ENCODE measurements at regions not wholly inside any gene's neighbourhood (a gene's known extent, or its start where the extent isn't known, plus 50 kb on each side); places are given as distances from the start of the nearest gene placed in this dataset.

DNA sequence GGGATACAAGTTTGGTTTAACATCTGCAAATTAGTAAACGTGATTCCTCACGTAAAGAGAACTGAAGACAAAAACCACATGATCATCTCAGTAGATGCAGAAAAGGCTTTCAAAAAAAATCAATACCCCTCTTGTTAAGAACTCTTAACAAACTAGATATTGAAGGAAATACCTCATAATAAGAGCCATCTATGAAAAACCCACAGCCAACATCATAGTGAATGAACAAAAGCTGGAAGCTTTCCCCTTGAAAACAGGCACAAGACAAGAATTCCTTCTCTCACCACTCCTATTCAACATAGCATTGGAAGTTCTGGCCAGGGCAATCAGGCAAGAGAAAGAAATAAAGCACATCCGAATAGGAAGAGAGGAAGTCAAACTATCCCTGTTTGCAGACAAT is 160.5 kb downstream of the CSNK2A3 start:
- H3K9me3 Mint-ChIP-seq = peaks cover 18% of the 10 kb centered on the region
- no peaks in the 10 kb centered on the region for H3K36me3 Mint-ChIP-seq

DNA sequence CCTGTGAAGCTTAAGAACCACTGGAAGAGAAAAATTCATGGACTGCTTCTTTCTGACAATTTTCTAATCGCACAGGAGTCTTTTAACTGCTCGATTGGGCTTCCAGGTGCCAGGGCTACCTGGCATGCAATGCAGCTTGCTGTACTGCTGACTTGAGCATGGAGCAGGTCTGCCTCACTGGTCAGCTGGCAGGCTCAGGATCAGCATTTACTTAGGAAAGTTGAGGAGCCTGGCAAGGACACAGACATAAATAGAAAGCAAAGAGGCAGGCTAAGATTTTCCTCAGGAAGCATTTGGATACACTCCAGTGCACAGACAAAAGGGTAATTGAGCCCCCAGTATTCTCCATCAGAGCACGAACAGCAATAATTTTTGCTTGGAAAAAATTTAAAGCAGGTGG is 163.5 kb downstream of the CSNK2A3 start:
- ATAC-seq (no peak), DNase-seq (ENCODE audit: low spot score in 2 of 2) (no peak)
- Mint-ChIP-seq H3K36me3 (no peaks in the 10 kb centered on the region), H3K27ac (no peak overlapping the region), H3K4me3 (no peak overlapping the region), H3K9me3 (peaks cover 18% of the 10 kb centered on the region), H3K4me1 (no peaks in the 10 kb centered on the region)

More for the DNA sequence above, 160.5 kb downstream of the CSNK2A3 start:
- DNase-seq (ENCODE audit: low spot score in 2 of 2) = no peak
- Mint-ChIP-seq H3K4me3 (no peak overlapping the region), H3K4me1 (no peaks in the 10 kb centered on the region), H3K27ac (no peak overlapping the region)
- no peak for ATAC-seq

DNA sequence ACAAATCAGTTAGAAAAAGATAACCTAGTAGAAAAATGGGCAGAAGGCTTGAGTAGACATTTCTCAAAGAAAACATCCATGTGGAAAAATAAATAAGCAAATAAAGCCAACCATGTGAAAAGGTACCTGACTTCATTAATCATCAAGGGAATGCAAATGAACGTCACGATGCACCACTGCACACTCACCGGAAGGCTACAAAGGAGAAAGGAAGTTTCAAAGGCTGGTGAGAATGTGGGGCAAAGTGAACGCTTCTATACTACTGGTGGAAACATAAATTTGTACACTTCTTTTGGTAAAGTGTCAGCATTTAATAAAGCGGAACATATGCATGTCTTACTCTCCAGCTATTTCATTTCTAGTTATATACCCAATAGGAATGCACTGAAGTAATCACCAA is 166.8 kb downstream of the CSNK2A3 start:
- Mint-ChIP-seq H3K4me3 (no peak overlapping the region), H3K27ac (no peak overlapping the region), H3K4me1 (no peaks in the 10 kb centered on the region), H3K9me3 (peaks cover 10% of the 10 kb centered on the region), H3K36me3 (no peaks in the 10 kb centered on the region)
- DNase-seq (ENCODE audit: low spot score in 2 of 2) (no peak), ATAC-seq (no peak)

DNA sequence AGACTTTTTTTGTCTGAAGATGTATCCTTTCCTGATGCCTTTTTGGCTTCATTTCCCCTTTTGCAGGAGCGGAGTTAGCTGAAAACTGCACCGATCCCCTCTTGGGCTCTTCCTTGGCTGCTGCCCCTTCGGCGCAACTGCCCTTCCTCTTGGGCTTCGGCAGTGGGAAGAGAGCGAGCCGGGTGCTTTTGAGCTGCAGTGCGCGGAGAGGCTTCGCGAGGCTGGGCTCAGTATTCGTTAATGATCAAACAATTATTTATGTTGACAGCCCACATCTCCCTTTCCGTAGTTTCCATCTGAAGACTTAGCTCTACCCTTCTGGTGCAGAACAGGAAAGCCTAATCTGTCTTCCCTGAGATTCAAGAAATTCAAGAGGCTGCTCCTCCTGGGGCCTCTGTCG is 170.8 kb downstream of the CSNK2A3 start:
- Mint-ChIP-seq H3K4me3 (no peak overlapping the region), H3K27ac (no peak overlapping the region), H3K9me3 (no peaks in the 10 kb centered on the region), H3K36me3 (no peaks in the 10 kb centered on the region), H3K4me1 (no peaks in the 10 kb centered on the region)
- DNase-seq (ENCODE audit: low spot score in 2 of 2) = no peak
- ATAC-seq = no peak

DNA sequence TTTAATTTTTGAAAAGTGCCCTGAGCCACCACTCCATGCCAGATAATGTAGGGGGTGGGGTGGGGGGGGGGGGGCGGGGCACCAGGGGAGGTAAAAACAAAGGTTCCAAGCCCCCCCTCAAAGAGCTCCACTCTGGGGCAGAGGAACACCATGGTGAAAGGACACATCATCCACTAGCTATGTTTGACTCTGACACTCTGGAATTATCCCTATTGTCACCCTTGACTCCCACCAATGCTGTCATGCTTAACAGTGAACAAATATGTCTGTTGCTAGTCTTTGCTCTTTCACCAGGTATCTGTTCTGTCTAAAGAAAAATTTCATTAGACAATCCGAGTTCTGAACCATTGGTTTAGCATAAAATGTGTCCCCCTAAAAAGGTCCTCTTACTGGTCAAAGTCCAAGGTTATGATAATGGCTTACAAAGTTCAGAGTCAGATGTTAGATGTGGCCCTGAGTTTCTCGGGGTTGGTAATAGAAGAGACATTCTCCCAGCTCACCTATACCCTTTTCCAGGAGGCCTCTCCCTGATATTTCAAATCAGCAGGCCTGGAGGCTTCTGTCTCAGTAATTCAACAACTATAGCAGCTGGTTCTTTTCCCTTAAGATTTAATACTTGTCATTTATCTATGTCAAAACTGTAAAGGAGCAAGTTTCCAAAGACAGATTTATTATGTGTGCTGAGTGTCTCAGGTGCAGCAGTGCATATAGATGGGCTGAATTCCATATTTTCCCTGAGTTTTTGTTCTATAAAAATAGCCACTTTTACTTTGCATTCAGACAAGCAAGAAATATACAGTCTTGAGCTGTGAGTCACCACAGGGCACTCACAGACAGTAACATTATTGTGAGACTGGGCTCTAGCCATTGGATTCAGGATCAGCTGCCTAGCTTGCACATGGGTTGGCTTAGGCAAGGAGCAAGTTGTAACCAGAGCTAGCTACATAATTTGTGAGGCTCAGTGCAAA is 174.1 kb downstream of the CSNK2A3 start:
- no peaks in the 10 kb centered on the region for H3K9me3 Mint-ChIP-seq
- H3K4me3 Mint-ChIP-seq = no peak overlapping the region

DNA sequence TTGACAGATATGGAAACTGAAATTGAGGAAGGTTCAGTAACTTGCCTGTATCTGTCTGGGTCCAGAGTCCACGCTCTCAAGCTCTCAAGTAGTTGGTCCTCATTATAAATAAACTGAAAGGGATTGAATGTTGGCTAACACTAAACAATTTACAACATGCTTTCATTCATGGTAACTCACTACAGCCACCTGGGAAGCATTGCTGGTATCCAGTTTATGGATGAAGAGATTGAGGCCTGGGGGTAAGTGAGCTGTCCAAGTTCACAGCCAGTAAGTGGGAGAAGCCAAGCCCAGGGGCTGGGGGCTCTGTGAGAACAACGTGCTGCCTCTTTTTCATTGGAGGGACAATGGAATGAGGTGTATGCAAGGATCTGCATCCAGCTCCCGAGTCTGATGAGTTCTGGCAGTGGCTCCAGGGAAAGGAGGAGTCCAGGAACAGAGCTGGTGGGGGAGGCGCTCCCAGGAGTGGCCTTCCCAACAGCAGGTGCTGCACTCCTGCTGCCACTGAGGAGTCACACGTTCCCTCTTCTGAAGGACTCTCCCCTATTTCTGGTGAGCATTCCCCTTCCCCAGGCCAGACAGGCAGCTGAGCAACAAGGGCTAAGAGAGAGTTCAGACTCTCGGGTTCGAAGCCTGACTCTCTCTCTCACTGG is 175.8 kb downstream of the CSNK2A3 start:
- no peak overlapping the region for H3K27ac Mint-ChIP-seq
- DNase-seq (ENCODE audit: low spot score in 2 of 2) (no peak), ATAC-seq (no peak)
- H3K9me3 Mint-ChIP-seq = no peaks in the 10 kb centered on the region
- H3K4me3 Mint-ChIP-seq = no peak overlapping the region
- H3K4me1 Mint-ChIP-seq = peaks cover 9% of the 10 kb centered on the region
- peaks cover under 1% of the 10 kb centered on the region for H3K36me3 Mint-ChIP-seq

More for the DNA sequence above, 174.1 kb downstream of the CSNK2A3 start:
- Mint-ChIP-seq H3K36me3 (no peaks in the 10 kb centered on the region), H3K27ac (no peak overlapping the region), H3K4me1 (no peaks in the 10 kb centered on the region)
- no peak for ATAC-seq
- no peak for DNase-seq (ENCODE audit: low spot score in 2 of 2)

DNA sequence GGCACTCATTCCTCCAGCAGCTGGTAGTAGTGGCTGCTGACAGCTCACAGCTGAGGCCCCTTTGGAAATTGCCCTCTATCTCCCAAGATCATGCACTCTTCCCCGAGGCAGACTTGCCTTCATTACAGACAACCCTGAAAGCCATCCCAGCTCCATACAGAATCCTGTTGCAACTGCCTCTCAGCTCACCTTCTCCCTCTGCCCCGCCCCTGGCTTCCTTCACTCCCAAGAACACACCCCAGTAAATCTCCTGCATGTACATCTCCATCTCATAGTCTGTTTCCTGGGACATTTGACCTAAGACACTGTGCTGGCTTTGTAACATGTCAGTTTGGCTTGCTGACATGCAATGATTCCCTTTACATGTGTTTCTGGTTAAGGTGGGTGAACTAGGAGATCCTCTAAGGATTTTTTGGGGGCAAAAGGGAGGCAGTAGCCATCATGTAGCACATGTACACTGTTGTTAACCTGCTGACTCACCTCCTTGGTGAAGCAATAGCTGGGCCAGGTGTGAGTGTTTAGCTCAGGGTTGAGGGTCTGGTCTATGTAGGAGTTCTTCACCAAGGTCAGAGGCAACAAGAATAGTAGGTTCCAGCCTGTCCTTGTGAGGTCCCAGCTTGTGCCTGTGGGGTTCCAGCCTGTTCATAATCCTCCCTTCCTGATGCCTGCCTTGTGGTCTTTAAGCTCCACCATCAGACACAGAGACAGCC is 179.6 kb downstream of the CSNK2A3 start:
- H3K27ac Mint-ChIP-seq = no peak overlapping the region
- H3K4me3 Mint-ChIP-seq = no peak overlapping the region
- H3K9me3 Mint-ChIP-seq = no peaks in the 10 kb centered on the region
- H3K4me1 Mint-ChIP-seq = peaks cover 28% of the 10 kb centered on the region
- peaks cover 8% of the 10 kb centered on the region for H3K36me3 Mint-ChIP-seq
- no peak for ATAC-seq
- no peak for DNase-seq (ENCODE audit: low spot score in 2 of 2)

DNA sequence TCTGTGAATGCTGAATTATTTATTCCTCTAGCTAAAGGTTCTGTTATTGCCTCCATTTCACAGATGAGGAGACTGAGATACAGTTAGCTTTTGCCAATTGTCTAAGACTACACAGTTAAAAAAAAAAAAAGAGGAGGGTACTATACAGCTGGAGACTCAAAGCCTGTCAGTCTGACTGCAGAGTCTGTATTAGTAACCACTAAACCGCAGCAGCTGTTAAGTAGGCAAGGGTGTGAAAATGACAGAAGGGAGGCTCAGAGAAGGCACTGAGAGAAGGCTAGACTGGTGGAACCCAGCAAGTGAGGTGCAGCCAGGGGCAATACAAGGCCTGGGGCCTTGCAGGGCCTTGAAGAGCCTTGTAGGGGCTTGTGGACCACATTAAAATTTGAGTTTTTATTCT is 181.2 kb downstream of the CSNK2A3 start:
- H3K4me3 Mint-ChIP-seq = no peak overlapping the region
- peaks cover 8% of the 10 kb centered on the region for H3K36me3 Mint-ChIP-seq
- ATAC-seq = peak; percentile 95
- DNase-seq (ENCODE audit: low spot score in 2 of 2) = peak in 1 of 2 donors; percentile 51
- no peaks in the 10 kb centered on the region for H3K9me3 Mint-ChIP-seq
- H3K27ac Mint-ChIP-seq = peak overlapping the region; percentile 71
- peaks cover 28% of the 10 kb centered on the region for H3K4me1 Mint-ChIP-seq

DNA sequence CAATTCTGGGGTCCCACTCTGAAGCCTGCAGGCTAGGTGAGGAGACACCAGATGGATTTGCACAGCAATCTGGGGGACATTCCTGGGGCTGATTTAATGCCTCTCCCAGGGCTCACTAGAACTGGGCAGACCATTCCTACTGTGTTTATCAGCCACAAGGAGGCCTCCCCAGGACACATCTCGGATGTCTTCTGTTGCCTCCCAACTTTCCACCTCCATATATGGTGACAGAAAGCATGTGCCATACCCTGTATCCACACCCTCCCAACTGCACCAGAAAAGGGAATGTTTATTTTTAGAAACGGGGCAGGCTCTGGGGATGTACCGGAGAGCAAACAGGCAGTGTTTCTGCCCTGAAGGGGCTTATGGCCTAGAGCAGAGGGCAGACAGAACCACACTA is 181.8 kb downstream of the CSNK2A3 start:
- Mint-ChIP-seq H3K9me3 (no peaks in the 10 kb centered on the region), H3K27ac (no peak overlapping the region), H3K36me3 (peaks cover 8% of the 10 kb centered on the region), H3K4me3 (no peak overlapping the region), H3K4me1 (peaks cover 28% of the 10 kb centered on the region)
- ATAC-seq = no peak
- peak in 1 of 2 donors; percentile 38 for DNase-seq (ENCODE audit: low spot score in 2 of 2)

DNA sequence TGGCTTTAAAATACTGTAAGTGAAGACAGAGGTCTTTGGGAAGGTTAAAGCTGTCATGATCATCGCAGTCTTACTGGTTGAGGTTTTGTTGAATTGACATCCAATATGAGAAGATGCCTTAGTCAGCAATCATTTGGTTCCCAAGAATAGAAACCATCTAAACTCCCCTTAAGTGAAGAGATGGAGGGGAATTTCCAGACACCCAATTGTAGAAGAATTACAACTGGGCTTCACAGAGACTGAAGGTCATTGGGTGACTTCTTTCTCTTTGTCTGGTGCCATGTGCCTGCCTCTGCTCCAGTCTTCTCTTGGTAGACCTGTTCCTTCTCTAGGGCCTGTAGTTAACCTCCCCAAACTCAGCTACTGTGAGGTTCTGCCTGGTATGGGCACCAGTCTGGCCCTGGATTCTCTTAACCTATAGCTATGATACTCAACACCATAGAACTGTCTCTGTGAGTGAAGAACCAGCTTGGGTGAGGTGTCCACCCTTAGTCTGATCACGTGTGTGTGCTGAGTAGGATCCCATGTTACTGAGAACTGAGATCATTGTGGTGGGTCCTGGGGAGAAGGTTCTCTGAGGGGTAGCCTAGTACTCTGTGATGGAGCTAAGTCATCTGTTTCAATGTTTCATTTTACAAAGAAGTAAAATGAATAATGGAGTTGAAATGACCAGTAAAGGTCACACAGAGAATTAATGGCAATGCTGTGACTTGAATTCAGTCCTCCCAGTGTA is 182.5 kb downstream of the CSNK2A3 start:
- H3K4me3 Mint-ChIP-seq = no peak overlapping the region

DNA sequence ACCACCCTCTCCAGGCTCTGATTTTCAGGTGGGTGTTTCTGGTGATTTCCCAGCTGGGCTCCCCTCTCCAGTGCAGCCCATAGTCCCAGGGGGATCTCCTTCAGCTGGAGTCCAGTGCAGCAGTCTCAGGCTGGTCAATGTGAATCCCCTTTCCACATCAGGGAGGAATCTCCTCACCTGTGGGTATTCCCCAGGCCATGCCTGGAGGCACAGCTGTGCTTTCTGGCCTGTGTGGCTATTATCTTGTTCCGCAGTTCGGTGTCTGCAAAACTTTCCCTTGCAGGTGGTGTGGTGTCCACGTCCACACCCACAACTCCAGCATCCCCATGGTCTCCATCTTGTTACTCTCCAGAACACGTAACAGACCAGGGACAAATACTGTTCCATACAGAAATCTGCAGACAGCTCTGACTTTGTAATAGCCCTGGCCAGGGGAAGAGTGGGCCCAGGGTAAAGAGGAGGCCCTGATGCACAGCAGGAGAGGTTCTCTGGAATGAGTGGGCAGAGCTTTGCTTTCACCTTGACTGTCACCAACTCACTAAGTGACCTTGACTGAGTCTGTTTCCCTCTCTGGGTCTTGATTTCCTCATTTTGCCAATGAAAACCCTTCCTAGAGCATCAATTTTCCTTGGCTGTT is 183.2 kb downstream of the CSNK2A3 start:
- H3K27ac Mint-ChIP-seq = no peak overlapping the region
- ATAC-seq = peak; percentile 60
- peaks cover 28% of the 10 kb centered on the region for H3K4me1 Mint-ChIP-seq
- H3K36me3 Mint-ChIP-seq = peaks cover 8% of the 10 kb centered on the region
- no peaks in the 10 kb centered on the region for H3K9me3 Mint-ChIP-seq
- DNase-seq (ENCODE audit: low spot score in 2 of 2) = peak in 1 of 2 donors; percentile 46
- H3K4me3 Mint-ChIP-seq = no peak overlapping the region

More for the DNA sequence above, 182.5 kb downstream of the CSNK2A3 start:
- Mint-ChIP-seq H3K9me3 (no peaks in the 10 kb centered on the region), H3K4me1 (peaks cover 28% of the 10 kb centered on the region), H3K27ac (no peak overlapping the region), H3K36me3 (peaks cover 8% of the 10 kb centered on the region)
- DNase-seq (ENCODE audit: low spot score in 2 of 2) (peak in 1 of 2 donors; percentile 44), ATAC-seq (peak; percentile 73)

DNA sequence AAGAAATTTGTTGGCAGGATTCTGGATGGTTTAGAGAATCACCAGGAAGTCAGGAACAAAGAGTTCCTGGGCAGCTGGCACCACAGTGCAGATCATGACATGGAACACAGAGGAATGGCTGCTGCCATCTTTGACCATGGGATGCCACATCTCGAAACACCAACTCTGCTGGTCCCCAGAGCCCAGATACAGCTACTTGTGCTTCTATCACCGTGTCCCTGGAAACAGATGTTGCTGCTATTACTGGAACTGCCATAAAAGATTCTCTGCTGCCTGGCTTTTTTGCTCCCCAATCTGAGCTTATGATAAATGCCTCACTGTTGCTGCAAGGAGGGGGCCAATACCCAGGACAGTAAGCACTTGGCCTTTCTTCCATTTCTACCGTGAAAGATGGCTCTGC is 185.2 kb downstream of the CSNK2A3 start:
- Mint-ChIP-seq H3K9me3 (no peaks in the 10 kb centered on the region), H3K27ac (no peak overlapping the region), H3K36me3 (peaks cover 8% of the 10 kb centered on the region), H3K4me1 (peaks cover 22% of the 10 kb centered on the region), H3K4me3 (no peak overlapping the region)
- DNase-seq (ENCODE audit: low spot score in 2 of 2) (no peak), ATAC-seq (no peak)

DNA sequence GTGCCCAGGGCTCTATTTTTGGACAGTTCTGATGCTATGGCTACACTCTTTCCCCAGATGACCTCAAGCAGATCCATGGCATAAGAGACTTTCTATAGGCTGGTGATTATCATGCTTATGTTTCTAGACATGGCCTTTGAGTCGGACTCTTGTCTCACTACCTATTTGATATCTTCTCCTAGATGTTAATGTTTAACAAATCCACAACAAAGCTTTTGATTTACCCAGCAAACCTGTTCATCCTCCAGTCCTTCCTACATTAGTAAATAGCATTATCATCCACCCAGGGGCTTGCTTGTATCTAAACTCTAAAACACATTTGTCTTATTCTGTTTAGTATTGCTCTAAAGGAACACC is 188.7 kb downstream of the CSNK2A3 start:
- Mint-ChIP-seq H3K27ac (no peak overlapping the region), H3K4me3 (no peak overlapping the region), H3K36me3 (no peaks in the 10 kb centered on the region), H3K4me1 (no peaks in the 10 kb centered on the region), H3K9me3 (no peaks in the 10 kb centered on the region)
- ATAC-seq (no peak), DNase-seq (ENCODE audit: low spot score in 2 of 2) (no peak)

DNA sequence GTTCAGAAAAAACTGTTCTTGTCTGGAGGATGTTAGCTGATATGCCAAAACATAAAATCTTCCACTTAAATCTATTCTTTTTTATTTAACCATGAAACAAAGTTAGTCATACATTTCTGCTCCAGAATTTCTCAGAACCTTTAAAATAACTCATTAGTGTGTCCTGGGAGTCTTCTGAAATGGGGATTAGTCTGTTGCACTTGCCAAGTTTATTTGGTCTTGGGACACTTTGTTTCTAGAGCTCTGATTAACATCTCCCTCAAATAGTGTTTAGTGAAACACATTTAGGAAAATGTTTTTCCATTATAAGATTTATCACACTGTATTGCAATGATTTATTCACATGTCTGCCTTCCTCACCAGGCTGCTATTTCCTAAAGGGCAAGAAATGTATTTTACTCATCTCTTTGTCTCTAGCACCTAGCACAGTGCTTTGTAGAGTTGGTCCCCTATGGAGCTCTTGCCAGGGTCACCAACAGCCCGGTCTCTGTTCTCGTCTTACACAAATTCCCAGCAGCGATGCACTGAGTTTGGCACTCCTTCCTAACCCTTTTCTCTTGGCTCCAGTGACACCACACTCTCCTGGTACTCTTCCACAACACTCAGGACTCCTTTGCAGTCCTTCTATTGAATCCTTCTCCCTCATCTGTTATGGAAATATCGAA is 189.2 kb downstream of the CSNK2A3 start:
- H3K4me3 Mint-ChIP-seq = no peak overlapping the region
- DNase-seq (ENCODE audit: low spot score in 2 of 2) = no peak

More for the DNA sequence above, 189.2 kb downstream of the CSNK2A3 start:
- no peaks in the 10 kb centered on the region for H3K4me1 Mint-ChIP-seq
- ATAC-seq = no peak
- no peaks in the 10 kb centered on the region for H3K36me3 Mint-ChIP-seq
- no peaks in the 10 kb centered on the region for H3K9me3 Mint-ChIP-seq
- no peak overlapping the region for H3K27ac Mint-ChIP-seq
